Retinal pigment epithelial cell (primary cell): ENCODE measurements at regions not wholly inside any gene's neighbourhood (a gene's known extent, or its start where the extent isn't known, plus 50 kb on each side); places are given as distances from the start of the nearest gene placed in this dataset.

Source experiments
- DNase-seq: peaks from one replicate; pipeline ENCODE4 v3.0.0-alpha.2; 2010; ENCODE audit warnings: low read depth
- H3K4me3 ChIP-seq: 2 replicates; pipeline ENCODE4 v1.5.1; 2011; ENCODE audit warnings: mild to moderate bottlenecking, low read length, control low read depth, moderate library complexity
- CTCF ChIP-seq: conservative IDR thresholded peaks from 2 replicates; pipeline ENCODE4 v1.5.1; 2011; ENCODE audit warnings: low read depth, low read length, control low read depth, inconsistent platforms

DNA sequence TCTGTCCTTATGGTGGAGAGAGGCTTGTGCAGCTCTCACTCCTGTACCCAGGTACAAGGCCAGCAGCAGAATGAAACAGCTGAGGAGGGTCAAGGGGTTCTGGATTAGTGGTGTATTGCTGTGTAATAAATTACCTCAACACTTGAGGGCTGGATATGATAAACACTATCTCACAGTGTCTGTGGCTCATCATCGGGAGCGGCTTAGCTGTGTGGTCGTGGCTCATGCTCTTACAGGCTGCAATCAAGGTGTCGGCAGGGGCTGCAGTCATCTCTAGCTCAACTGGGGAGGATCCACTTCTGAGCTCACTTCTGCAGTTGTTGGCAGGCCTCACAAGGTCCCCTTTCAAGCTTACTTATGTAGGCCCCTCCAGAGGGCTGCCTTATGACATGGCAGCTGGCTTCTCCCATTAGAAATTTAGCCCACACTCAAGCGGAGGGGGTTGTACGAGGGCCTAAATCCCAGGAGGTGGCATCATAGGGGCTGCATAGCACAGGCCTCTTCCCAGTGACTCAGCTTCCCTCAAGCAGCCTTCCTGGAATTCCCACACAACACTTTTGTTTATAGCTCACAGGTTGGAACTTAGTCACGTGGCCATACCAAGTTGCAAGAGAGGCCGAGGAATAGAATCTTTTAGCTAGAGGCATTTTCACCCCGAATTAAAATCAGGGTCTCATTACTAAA lies 148.2 kb upstream of the RPS6KA3 start:
- no peak for DNase-seq
- H3K4me3 ChIP-seq, result no peak overlapping the region
- no peak for TF ChIP-seq CTCF

DNA sequence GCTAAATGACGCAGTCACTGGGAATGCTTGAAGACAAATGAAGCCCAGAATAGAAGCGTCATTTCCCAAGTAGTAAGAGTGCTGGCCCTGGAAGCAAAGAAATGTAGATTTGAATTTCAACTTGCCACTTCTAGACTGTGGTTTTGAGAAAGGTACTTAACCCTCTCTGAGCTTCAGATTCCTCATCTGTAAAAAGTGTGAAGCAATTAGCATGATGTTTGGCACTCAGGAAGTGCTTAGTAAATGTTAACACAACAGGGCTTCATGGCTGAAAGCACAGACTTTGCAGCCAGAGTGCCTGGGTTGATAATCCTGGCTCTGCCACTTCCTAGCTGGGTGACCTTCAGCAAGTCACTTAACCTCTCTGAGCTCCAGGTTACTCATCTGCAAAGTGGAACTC lies 147.4 kb upstream of the RPS6KA3 start:
- H3K4me3 ChIP-seq, result no peak overlapping the region
- no peak for TF ChIP-seq CTCF
- no peak for DNase-seq

- TF ChIP-seq CTCF, result no peak
- no peak overlapping the region for H3K4me3 ChIP-seq
- no peak for DNase-seq
Measured at GRCh38 chrX:20412871-20413486, 146.3 kb upstream of the RPS6KA3 start.

DNA sequence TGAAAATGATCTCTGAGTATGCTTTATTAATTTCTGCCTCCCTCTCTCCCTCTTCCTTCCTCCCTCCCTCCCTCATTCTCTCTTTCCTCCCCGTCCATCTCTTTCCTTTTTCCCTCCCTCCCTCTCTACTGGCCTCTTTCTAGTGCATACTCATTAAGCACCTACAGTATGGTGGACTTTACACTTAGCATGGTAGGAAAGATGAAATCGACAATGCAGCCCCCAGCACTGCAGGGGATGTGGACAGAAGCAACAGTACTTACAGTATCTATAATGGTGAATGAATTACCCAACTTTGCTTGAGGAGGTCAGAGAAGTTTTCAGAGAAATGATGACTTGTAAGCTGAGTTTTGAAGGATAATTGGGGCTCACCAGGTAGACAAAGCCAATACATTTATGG lies 143.8 kb upstream of the RPS6KA3 start:
- no peak for DNase-seq
- no peak overlapping the region for H3K4me3 ChIP-seq
- TF ChIP-seq CTCF, result no peak

DNA sequence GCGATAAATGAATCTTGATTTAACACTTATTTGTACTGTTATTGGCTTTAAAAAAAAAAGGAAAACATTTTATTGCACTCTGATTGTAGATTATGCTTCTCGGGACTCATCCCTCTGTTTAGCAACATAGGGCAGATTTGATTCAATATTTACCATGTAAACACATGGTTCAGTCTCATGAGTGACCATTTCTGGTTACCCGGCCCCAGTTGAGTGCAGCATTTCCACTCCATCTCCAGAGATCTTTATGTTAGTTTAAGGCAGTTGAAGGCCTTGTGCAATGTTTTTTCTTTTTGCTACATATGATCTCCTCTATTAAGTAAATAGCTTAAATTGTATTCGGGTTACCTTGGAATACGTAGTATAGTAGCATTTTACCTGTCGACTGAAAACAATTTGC lies 143.3 kb upstream of the RPS6KA3 start:
- TF ChIP-seq CTCF, result no peak
- DNase-seq, result no peak
- no peak overlapping the region for H3K4me3 ChIP-seq

- no peak for TF ChIP-seq CTCF
- H3K4me3 ChIP-seq, result no peak overlapping the region
- DNase-seq, result no peak
Measured at GRCh38 chrX:20402956-20403355, 136.2 kb upstream of the RPS6KA3 start.
